ENCODE measurements at regions not wholly inside any gene's neighbourhood (a gene's known extent, or its start where the extent isn't known, plus 50 kb on each side); places are given as distances from the start of the nearest gene placed in this dataset.

- TF ChIP-seq EZH2 (IDR thresholded peaks at IDR 0.05; ENCODE audit: borderline replicate concordance, insufficient read depth, low read depth, low read length, poor library complexity, severe bottlenecking) (no peak), CTCF (IDR thresholded peaks at IDR 0.05) (no peak)
Measured at GRCh38 chr10:62585211-62585775, 211.1 kb downstream of the ZNF365 start.
